Stimulated activated CD4-positive, alpha-beta T cell treated with anti-CD3 and anti-CD28 coated beads, Interleukin-4, amount 100 ng/mL, for 24 hours (primary cell): ENCODE measurements at regions not wholly inside any gene's neighbourhood (a gene's known extent, or its start where the extent isn't known, plus 50 kb on each side); places are given as distances from the start of the nearest gene placed in this dataset.
"Not testable (repeated sequence)": the region's sequence is repeated elsewhere in the genome, so short reads cannot be mapped to it uniquely, and the experiment has no call there.

Experiments
- DNase-seq: peaks from one replicate; pipeline ENCODE4 v3.0.0-alpha.2; 2020

DNA sequence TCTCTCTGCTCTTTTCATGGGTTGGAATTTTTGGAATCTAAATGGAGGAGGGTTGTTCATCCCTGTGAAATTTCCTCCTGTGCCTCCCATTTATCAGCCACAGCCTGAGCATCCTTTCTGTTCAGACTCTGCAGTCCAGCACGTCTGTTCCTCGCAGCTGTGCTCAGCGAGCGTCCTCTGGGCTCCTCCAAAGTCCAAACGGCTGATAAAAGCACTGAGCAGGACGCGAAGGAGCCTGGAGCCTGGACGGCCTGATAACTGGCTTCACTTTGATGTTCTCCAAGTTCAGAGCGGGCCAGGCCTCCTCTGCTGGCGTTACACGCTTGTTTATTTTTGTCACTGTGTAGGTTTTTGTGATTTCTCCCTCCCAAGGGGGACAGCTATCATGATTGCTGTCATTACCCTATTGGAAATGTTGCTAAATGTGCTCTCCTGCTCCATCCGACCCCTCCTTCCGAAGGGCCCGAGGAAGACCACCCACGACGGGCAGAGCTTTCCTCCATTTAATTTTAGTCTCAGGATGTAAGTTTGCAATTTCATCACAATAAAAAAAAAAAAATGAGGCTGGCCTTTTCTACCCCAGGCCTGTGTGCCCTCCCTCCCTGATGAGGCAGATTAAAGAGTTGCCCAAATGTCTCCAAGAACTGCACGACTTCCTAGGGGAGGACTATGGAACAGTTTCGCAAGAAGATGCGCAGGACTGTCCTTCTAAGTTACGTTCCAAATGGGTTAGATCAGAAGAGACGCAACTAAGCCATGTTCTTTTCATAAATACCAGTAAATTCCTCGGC lies 290.5 kb upstream of the FOXF1 start:
- no peak for DNase-seq

DNA sequence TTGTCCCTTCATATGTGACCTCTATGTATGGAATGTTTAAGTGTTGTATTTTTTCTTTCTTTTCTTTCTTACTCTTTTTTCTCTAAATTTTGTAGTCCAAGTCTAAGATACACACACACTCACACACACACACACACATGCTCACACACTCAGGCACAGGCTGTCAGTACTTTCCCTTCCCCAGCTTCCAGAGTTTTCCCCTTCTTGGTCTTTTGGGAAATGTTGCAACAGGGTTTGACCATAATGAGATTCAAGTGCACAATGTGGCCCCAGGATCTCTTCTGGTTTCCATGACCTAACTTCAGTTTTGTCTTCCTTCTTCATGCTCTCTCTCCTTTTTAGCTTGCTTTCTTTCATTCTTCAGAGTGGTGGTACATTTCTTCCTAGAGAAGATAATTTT lies 289.8 kb upstream of the FOXF1 start:
- no peak for DNase-seq

DNA sequence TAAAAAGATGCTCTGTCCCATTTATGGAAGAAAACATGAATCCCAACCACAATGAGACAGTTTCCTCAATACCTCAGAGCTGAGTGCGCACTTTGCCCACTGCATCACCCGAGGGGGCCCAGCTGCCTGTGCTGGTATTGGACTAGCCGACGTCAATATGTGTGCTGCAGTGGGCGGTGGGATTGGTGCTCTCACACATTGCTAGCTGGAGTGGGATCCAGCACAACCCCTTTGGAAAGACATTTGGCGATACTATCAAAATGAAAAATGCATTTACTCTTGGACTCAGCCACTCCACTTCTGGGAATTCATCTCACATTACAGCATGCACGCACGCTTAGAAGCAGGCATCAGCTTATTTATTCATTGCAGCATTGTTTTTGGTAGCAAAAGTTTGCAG lies 289.2 kb upstream of the FOXF1 start:
- no peak for DNase-seq

DNA sequence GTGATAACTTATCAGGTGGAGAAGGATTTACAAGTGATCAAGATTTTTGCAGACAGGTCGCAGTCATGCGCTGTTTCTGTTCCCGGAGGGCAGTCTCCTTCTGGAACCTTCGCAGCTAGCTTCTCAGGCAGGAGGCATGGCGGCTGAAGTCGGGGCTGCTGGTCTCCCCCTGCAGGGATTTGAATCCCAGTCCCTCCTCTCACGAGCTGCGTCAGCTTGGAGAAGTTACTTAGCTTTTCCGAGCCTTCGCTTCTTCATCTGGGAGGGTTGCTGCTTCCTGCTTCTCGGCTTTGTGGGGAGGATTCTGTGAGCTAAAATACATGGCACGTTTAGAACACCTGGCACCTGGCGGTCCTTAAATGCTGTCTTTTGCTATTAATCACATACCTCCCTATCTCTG lies 287.8 kb upstream of the FOXF1 start:
- no peak for DNase-seq

DNA sequence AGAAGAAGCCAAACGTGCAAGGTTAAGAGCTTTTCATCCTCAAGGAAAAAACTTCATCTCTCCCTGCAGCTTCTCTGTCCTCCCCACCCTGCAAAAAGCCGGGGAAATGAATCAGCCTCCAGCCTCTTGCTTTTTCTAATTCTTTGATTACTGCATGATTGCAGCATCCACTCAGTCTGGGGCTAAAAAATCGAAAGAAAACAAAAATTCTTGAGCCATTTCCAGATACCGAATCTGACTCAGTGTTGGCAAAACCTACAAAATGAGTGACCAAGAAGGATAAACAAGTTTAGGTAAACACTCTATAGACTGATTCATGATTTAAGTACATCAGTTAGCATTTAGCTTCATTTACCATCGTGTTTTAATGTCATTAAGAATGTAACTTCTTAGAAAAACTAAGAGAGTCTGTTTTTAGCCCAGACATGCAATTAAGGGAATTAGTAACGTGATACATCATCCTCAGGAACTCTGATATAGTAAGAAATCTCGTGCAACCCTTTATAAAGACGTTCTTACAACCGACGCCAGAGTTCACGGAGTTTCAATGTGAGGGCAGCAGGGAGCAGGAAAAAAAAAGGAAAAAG lies 287.3 kb upstream of the FOXF1 start:
- DNase-seq = no peak

DNA sequence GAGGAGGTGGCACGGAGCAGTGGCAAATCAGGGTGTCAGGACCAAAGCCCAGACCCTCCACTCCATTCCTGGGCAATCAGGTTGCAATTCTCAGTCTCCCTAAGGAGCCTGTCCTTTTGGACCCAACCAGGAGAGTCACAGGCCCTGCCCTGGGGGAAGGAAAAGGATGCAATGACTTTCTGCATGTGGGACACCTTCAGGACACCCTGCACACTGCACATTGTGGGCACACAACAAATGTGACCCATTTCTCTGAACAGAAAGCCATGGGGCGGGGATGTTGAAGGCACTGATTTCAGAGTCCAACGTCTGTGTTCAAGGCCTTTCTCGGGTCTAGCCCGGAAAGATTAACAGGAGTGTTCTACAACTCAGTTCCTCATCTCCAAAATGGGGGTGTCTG lies 286.2 kb upstream of the FOXF1 start:
- no peak for DNase-seq

DNA sequence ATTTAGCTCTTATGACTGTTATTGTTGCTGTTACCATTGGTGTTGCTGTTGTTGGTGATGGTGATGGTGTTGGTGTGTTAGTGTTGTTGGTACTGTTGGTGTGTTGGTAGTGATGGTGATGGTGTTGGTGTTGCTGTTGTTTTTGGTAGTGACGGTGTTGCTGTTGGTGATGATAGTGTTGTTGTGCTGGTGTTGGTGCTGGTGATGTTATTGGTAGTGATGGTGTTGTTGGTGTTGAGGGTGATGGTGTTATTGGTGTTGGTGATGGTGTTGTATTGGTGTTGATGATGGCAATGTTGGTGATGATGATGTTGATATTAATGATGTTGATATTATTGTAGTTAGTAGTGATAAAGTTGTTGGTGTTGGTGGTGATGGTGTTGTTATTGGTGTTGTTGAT lies 285.7 kb upstream of the FOXF1 start:
- no peak for DNase-seq

DNA sequence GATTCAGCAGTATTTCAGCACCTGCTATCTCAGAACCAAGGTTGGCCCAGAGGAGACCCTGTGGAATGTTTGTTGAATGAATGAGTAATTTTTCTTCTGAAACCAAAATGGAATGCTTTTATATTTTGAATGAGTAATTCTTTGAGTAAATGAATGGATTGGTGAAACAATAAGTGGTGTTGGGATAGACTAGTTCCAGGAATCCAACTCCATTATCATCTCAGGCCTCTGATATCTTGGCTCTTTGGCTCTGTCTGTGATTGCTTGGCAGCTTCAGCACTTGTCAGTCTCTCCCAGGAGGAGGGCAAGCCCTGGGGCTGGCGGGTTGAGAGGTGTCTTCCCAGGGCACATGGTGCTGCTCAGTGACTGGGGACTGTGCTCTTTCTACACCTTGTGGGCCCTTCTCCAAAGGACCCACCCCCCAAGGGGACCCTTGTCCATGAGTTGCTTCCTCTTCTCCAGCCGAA lies 284.4 kb upstream of the FOXF1 start:
- DNase-seq = no peak

DNA sequence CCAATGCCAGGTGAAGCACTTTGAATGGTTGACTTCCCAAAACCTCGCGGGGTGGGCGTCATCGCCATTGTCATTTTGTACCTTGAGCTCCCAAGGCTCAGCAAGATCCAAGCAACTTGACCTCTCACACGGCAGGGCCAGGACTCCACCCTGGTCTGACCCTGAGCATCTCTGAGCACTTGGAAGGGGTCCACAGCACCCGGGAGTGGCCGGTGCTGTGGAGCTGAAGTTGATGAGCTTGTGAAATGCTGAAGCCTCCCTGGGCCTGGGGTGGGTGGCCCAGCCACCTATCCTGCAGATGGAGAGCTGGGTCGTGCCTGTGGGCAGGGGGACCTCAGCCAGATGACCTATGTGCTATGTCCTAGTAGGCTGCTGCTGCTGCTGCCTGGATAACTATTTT lies 283.3 kb upstream of the FOXF1 start:
- no peak for DNase-seq

DNA sequence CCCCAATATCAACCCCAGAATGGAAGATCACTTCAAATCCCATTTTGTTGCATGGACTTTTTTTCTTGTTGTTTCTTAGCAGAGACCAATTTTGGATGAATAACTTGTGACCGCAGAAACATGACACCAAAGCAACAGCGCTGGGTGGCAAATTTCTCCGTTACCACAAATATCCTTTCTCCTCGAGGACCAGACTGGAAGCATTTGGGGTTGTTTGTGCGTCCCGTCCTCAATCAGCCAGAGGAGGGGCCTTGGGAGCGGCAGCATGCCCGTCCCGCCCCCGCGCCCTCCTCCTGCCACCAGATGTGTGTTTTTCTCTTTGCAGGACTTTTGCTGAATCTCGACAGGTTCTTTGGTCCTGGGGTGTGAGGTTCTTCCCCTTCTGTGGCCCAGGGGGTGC lies 282.5 kb upstream of the FOXF1 start:
- no peak for DNase-seq

DNA sequence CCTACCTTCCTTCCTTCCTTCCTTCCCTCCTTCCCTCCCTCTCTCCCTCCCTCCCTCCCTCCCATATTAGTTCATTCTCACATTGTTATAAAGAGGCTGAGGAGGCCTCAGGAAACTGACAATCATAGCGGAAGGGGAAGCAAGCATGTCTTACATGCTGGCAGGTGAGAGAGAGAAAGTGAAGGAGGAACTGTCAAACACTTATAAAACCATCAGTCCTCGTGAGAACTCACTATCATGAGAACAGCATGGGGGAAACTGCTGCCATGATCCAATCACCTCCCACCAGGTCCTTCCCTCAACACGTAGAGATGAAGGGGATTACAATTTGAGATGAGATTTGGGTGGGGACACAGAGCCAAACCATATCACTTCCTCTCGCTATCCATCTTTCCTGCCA lies 281.6 kb upstream of the FOXF1 start:
- no peak for DNase-seq

DNA sequence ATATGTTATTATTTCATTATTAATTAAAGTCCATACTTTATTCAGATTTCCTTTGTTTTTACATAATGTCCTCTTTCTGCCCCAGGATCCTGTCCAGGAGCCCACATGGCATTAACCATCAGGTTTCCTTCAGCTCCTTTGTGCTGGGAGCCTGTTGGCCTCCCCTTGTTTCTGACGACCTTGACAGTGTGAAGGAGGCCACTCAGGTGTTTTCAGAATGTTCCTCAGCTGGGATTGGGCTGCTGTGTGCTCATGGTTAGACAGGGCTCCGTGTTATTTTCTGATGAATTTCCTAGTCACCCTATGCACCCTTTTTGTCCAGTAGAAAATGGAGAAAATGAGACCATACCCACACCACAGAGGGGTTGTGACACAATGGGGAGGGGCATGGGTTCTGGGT lies 281.0 kb upstream of the FOXF1 start:
- no peak for DNase-seq

DNA sequence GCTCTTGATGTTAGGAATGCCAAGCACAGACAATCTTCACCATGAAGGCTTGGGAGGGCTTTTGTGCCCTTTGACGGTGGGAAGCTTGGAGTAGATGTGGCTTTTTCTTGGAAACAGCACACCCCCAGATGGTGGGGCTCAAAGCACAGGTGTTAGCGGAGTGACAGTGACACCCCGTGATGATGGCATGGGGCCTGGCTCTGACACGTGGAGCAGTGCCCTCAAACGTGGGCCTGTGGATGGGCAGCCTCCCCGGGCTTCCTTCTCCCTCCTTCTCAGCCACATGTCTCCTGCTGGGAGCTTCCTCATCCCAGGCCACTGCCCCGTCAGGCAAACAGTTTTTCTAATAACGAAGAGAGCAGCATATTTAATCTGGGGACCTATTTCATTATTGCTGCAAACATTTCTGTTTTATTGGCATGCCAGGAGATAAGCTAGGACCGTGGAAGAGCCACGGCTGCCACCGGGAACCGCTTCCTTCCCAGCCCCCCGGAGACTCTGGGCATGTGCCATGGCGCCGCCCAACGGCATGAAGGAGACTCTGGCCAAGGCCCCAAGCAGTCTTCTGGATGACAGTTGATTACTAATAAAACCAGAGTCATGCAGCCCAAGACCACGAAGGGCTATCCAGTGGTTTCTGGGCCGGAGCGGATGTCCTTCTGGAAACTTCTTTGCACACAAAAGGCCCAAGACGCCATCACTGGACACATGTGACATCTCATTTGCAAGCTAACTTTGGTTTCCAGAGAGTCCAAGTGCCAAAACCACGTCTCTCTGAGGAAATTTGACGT lies 280.3 kb upstream of the FOXF1 start:
- no peak for DNase-seq

DNA sequence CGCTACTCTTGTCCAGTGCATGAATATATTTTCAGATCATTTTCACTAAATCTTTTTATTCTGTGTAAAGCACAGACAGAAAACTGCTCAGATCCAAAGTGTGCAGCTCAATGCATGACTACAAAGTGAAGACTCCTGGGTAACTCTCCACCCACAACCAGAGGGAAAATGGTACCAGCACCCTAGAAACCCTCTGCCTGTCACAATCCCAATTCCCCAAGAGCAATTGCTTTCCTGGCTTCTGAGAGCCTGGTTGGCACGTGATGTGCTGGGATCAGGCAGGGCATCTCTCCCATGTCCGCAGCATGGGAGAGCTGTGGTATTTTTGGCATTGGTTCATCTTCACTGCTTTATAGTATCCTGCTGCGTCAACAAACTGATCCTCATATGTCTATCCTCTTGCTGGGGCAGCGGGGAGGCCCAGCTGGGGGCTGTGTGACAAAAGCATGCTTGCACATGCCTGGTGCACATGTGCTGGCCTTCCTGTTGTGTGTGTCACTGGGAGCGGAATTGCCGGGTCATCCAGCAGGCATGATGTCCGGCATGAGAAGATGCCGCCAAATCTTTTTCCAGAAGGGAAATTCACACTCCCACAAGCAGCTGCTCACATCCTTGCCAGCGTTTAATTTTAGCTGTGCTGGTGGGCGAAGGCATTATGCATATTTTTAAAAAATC lies 278.9 kb upstream of the FOXF1 start:
- no peak for DNase-seq

DNA sequence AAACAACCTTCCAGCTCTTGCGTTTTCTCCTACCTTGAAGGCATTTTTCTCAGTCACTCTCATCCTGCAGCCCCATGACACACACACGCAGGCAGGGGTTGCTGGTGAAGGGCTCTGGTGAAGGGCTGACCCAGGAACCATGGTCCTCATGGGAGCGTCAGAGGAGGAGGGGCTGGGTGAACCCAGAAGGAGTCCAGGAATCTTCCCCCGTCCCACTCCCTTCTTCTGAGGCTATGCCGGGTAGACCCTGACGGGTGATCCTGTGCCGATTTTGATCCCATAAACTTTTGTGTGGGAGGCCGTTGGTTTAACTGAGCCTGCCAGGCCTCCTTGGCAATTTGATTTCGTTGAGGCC lies 278.4 kb upstream of the FOXF1 start:
- no peak for DNase-seq

DNA sequence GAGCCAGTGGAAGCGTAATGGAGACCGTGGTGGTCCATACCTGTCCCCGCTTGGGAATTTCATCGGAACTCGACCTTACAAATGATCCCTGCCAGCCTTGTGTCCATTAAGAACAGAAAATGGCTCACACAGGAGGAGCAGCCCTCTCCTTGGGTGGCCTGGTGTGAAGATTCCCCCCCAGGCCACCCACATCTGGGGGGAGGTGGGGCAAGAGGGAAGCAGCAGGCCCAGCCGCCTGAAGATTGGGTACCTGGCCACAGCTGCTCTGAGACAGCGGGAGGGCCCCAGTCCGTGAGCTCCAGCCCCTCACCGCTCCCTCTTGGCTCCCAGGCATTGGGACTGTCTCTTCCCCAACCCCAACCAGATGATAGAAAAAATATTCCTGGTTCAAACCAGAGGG lies 277.8 kb upstream of the FOXF1 start:
- no peak for DNase-seq

DNA sequence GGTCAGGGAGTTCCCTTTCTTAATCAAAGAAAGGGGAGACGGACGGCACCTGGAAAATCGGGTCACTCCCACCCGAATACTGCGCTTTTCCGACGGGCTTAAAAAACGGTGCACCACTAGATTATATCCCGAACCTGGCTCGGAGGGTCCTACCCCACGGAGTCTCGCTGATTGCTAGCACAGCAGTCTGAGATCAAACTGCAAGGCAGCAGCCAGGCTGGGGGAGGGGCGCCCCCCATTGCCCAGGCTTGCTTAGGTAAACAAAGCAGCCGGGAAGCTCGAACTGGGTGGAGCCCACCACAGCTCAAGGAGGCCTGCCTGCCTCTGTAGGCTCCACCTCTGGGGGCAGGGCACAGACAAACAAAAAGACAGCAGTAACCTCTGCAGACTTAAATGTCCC lies 276.8 kb upstream of the FOXF1 start:
- not testable (repeated sequence) for DNase-seq

DNA sequence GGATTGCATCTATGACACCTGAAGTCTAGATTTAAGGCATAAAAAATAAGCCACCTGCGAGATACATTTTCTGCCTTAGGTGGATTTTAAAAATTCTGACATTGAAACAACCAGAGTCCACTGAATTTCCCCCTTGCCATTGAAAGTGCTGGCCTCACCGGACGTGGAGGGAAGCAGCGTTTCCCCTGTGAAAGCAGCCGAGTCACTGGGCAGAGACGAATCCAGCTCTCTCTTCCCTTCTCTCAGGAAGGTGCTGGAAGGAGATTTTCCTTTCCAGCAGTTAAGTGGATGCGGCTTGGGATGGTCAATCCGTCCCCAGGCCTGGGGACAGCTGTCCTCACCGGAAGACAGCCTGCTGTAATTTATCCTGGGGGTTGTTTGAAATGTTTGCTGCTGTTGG lies 270.9 kb upstream of the FOXF1 start:
- no peak for DNase-seq

DNA sequence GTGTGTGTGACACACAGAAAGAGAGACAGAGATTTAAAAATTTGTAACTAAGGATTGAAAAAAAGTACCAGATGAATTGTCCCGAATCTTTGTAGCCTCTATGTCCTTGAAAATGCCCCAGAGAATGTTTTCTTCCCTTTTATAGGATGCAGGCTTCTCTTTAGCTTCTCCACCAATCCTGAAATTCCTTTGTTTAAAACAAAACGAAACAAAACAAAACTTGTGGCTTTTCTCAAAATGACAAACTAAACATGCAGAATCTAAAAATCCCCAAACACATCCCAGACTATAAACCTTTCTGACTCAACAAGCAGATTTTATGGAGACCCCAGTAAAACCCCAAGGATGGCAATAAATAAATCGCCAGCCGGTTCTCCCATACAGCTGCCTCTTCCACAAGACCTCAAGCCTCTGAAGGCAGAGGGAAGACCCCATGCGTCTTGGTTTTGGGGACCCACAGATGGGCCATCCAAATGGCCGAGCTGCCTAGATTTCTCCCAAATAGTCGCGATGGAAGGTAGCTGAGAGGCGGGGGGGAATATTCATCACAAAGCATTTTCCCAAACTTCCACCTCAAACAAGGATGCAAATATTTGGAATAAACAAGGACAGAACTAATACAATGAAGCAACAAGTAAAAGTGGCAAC lies 269.5 kb upstream of the FOXF1 start:
- DNase-seq = no peak

DNA sequence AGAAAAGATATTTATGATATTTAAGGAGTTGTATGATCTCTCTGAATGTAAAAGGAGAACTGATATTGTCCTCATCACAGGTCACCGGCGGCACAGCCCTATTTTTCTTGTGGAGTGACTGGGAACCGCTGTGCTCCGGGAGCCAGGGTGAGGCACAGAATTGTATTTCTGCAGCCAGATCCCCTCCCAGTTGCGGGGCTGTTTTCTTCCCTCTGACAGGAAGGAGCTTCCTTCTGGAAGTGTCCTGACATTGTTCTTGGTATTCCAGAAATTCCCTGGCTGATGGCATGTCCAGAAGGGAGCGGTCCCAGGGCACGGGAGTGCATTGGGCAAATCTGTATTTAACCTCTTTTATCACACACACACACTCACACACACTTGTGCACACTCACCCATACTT lies 268.6 kb upstream of the FOXF1 start:
- no peak for DNase-seq

DNA sequence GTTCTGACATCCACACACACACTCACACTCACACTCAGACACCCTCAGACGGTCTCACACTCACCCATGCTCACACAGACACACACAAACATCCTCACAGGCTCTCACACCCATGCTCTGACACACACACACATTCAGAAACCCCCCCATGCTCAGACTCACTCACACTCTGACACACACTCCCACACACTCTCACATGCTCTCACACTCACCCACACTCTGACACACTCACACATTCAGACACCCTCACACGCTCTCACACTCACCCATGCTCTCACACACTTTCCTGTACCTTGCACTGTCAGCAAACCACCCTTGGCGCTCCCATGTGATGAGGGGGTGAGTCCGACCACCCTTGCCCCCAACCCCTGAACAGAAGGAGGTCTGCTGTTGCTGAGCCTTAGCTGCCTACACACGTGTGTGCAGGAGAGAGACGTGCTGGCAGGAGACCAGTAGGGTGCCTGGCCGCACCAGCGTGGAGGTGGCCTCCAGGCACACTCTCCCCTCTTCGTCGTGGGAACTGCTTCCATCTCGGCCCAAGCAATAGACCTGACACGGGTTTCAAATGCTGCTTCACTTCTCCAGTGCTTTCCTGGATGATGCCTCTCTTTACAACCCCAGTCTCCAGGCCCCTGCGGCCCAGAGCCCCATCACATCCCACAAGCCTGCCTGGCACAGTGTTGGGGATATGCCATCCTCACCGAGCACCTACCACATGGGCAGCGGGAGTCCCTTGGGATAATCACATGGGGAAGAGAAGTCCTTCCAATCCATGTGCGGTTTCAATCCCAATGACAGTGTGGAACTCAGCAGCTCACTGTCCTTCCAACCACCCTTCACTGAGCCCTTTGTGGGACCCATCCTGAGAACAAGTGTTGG lies 267.8 kb upstream of the FOXF1 start:
- no peak for DNase-seq

DNA sequence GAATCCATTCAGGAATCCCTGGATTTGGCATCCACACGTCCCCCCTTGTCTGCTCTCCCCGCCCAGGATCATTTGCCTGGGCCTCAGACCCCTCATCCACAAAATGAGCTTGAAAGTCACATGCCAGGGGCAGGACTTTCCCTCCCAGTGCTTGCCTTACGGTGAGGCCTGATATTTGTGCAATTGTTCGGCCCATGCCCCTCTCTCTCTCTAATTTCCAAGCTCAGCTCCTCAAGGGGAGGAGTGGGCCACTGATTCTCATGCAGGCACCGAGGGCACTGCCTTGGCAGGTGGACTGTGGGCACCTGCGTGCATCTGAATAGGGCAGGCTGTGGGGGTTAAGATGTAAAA lies 267.2 kb upstream of the FOXF1 start:
- DNase-seq = no peak
